ENCODE measurements at regions not wholly inside any gene's neighbourhood (a gene's known extent, or its start where the extent isn't known, plus 50 kb on each side); places are given as distances from the start of the nearest gene placed in this dataset.

DNA sequence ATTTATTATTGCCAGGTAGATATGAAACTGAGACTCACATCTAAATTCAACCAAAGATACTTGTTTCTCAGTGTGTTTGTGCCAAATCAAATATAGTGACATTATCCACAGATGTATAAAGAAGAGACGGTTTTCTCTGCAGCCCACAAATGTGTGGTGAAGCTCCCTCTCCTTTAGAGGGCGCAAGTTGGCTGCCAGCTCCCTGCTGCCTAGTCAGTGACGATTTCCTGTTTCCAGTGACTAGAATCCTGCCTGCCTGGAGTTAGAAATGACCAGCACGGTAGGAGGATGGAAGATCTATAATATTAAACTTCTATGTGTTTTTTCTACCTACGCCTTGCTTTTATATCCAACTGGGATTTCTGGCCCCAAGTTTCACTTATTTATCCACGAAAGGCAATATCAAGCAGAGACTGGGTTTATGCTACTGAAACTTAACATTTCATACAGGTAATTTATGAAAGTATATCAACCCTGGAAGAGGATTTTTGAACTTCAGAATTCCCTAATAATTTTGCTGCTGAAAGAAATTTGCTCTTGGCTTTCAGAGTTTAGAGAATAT is 1793.7 kb upstream of the TENM3 start:
- TF ChIP-seq TAF1 (IDR thresholded peaks at IDR 0.05; ENCODE audit: borderline replicate concordance, low read depth, low read length): no peak
- TF ChIP-seq POLR2A (IDR thresholded peaks at IDR 0.05; ENCODE audit: low read depth, low read length): no peak
- TF ChIP-seq POLR2AphosphoS5 (IDR thresholded peaks at IDR 0.05; ENCODE audit: low read depth, low read length): no peak
- no peak for FAIRE-seq
- no peak for DNase-seq (ENCODE audit: insufficient read length)

DNA sequence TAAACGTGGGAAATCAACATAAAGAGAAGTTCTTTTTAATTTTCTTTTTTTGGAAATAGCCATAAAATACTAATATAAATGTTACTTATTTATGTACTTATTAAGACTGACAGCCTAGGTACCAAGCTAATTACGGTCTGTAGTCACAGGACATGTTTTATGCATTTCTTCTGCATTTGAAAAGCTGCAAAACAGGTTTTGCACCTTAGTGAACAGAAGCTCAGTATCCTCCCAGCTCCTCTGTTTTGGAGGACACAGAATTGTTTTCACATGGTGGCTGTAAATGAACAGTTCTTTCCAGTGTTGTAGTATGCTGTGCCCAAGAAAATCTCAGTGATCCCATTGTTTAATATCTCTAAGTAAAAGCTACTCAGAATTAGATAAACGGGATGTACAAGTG is 1788.0 kb upstream of the TENM3 start:
- DNase-seq (ENCODE audit: insufficient read length) (no peak), FAIRE-seq (no peak)
- no peak for TF ChIP-seq POLR2A (IDR thresholded peaks at IDR 0.05; ENCODE audit: low read depth, low read length)
- no peak for TF ChIP-seq TAF1 (IDR thresholded peaks at IDR 0.05; ENCODE audit: borderline replicate concordance, low read depth, low read length)
- no peak for TF ChIP-seq POLR2AphosphoS5 (IDR thresholded peaks at IDR 0.05; ENCODE audit: low read depth, low read length)

DNA sequence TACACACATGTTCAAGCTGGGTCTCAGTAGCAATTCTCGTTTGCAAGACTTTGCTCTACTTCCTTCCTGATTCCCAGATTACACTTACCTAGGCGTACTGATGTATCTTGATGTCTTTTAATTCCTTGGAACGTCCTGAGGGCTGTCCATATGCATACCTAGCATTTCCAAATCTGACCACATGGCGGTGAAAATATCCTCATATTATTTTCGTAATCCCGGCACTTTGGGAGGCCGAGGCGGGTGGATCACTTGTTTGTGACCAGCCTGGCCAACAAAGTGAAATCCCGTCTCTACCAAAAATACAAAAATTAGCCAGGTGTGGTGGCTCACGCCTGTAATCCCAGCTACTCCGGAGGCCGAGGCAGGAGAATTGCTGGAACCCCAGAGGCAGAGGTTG is 1786.3 kb upstream of the TENM3 start:
- DNase-seq (ENCODE audit: insufficient read length) (no peak), FAIRE-seq (no peak)
- TF ChIP-seq POLR2A (IDR thresholded peaks at IDR 0.05; ENCODE audit: low read depth, low read length) (no peak), POLR2AphosphoS5 (IDR thresholded peaks at IDR 0.05; ENCODE audit: low read depth, low read length) (no peak), TAF1 (IDR thresholded peaks at IDR 0.05; ENCODE audit: borderline replicate concordance, low read depth, low read length) (no peak)

DNA sequence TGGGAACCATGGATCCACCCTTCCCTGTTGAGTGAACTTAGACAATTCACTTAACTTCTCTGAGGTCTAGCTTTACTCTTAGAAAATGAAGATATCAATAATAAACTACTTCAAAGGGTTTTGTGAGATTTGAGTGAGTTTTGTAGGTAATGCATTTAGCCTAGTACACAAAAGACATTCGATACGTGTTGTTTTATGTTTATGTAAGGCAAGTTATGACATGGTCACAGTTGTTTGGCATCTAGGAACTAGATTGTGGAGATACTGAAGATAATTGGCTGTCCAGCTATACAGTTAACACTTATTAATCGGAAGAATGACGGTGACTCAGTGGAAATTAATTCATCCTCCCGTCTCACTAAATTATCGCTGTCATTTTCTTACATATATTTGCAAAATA is 1781.1 kb upstream of the TENM3 start:
- FAIRE-seq (no peak), DNase-seq (ENCODE audit: insufficient read length) (no peak)
- TF ChIP-seq TAF1 (IDR thresholded peaks at IDR 0.05; ENCODE audit: borderline replicate concordance, low read depth, low read length): no peak
- TF ChIP-seq POLR2AphosphoS5 (IDR thresholded peaks at IDR 0.05; ENCODE audit: low read depth, low read length): no peak
- no peak for TF ChIP-seq POLR2A (IDR thresholded peaks at IDR 0.05; ENCODE audit: low read depth, low read length)

DNA sequence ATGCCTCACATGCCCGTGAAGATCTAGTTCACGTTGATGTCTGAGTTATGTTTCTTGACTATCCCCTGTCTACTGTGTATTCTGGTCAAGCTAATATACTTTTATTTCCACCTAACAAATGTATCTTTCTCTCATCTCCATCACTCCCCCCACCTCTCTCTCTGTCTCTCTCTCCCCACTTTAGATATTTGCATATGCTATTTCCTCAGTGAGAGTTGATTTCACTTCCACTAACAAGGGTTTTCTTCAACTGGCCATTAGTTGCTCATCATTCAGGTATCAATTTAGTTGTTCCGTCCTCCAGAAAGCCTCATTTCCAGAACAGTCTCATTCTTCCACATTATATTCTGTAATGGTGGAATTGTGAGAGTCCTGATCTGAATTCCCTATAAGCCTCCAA is 1777.8 kb upstream of the TENM3 start:
- FAIRE-seq (no peak), DNase-seq (ENCODE audit: insufficient read length) (no peak)
- no peak for TF ChIP-seq POLR2A (IDR thresholded peaks at IDR 0.05; ENCODE audit: low read depth, low read length)
- no peak for TF ChIP-seq TAF1 (IDR thresholded peaks at IDR 0.05; ENCODE audit: borderline replicate concordance, low read depth, low read length)
- no peak for TF ChIP-seq POLR2AphosphoS5 (IDR thresholded peaks at IDR 0.05; ENCODE audit: low read depth, low read length)

DNA sequence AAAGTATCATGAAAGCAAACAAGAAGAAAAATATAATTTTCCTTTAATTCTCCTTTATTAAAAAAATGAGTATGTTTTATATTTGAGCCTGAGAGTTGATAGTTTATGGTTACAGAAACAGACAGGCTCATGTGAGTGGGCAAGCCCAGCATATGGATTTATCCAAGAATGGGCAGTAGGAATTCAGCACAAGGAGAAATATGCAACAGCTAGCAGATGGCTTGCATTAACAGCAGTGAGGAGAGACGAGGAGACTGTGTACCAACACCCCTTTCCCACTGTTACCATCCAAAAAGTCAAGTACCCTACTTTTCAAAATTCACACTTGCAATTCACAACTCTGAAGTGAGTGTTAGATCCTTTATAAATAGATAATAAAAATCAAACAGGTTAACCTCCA is 1760.2 kb upstream of the TENM3 start:
- TF ChIP-seq POLR2AphosphoS5 (IDR thresholded peaks at IDR 0.05; ENCODE audit: low read depth, low read length) (no peak), POLR2A (IDR thresholded peaks at IDR 0.05; ENCODE audit: low read depth, low read length) (no peak), TAF1 (IDR thresholded peaks at IDR 0.05; ENCODE audit: borderline replicate concordance, low read depth, low read length) (no peak)
- no peak for DNase-seq (ENCODE audit: insufficient read length)
- no peak for FAIRE-seq

DNA sequence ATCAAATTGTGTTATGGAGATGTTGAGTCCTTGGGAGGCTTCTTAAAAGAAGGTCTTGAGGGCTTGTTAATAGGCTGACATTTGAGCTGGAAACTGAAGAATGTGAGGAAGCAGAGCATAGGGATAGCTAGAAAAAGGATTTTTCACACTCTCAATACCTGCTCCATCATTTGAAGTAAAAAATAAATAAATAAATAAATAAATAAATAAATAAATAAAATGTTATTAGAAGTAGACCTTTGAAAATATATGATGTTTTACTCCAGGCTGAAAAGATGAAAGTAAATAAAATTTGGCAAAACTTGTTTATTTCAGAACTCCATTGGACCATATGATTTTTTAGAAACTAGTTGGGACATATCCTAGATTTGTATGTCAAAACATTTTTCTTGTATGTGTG is 1757.8 kb upstream of the TENM3 start:
- no peak for TF ChIP-seq TAF1 (IDR thresholded peaks at IDR 0.05; ENCODE audit: borderline replicate concordance, low read depth, low read length)
- no peak for TF ChIP-seq POLR2A (IDR thresholded peaks at IDR 0.05; ENCODE audit: low read depth, low read length)
- TF ChIP-seq POLR2AphosphoS5 (IDR thresholded peaks at IDR 0.05; ENCODE audit: low read depth, low read length): no peak
- FAIRE-seq (no peak), DNase-seq (ENCODE audit: insufficient read length) (no peak)

DNA sequence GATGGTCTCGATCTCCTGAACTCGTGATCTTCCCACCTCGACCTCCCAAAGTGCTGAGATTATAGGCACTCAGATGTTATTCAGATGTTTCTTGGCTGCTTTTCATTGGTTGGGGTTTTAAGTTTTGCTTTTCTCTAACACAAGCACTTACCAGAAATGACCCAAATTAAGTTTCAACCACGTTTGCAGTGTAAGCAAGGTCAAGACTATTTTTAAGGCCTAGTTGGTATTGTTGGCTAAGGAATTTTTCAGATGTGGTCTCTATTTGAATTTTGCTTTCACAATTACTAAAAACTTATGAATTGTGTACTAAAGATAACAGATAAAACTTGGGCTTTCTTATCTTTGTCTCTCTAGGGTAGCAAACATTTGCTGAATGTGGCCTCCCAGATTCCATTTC is 1756.9 kb upstream of the TENM3 start:
- no peak for FAIRE-seq
- no peak for DNase-seq (ENCODE audit: insufficient read length)
- TF ChIP-seq POLR2AphosphoS5 (IDR thresholded peaks at IDR 0.05; ENCODE audit: low read depth, low read length) (no peak), POLR2A (IDR thresholded peaks at IDR 0.05; ENCODE audit: low read depth, low read length) (no peak), TAF1 (IDR thresholded peaks at IDR 0.05; ENCODE audit: borderline replicate concordance, low read depth, low read length) (no peak)

DNA sequence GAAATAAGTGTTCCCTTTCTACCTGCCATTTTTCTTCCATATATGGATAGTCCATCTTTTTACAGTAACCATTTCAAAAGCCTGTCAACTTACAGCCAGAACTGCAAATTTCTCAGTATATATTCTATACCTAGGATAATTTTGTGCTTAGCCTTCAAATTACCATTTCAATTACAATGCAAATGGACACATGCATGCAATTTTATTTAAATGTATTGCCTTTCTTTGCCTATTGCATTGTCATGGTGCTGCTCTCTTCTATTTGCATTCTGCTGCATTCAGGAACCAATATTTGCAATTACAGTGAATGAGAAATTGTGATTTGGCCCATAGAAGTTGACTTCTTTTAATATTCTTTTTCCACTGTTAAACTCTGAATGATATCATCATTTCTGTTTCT is 1753.4 kb upstream of the TENM3 start:
- TF ChIP-seq POLR2A (IDR thresholded peaks at IDR 0.05; ENCODE audit: low read depth, low read length) (no peak), POLR2AphosphoS5 (IDR thresholded peaks at IDR 0.05; ENCODE audit: low read depth, low read length) (no peak), TAF1 (IDR thresholded peaks at IDR 0.05; ENCODE audit: borderline replicate concordance, low read depth, low read length) (no peak)
- FAIRE-seq (no peak), DNase-seq (ENCODE audit: insufficient read length) (no peak)

DNA sequence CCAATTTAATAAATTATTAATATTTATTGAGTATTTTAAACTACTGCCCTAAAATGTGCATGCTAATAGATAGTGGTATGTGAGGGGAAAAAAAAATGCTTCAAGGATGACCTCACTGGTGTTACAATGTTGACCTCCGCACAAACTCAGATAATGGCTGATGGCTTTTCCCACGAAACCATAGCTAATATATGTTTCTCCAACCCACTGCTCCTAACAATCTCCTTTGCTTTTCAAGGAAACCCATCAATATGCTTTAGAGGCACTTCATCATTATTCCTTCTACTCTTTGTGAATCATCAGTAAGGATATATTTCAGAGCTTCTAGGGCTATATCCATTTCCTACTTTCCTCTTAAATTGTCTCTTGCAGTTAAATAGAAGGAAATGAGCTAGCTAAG is 1752.0 kb upstream of the TENM3 start:
- DNase-seq (ENCODE audit: insufficient read length) (no peak), FAIRE-seq (no peak)
- TF ChIP-seq POLR2A (IDR thresholded peaks at IDR 0.05; ENCODE audit: low read depth, low read length): no peak
- TF ChIP-seq POLR2AphosphoS5 (IDR thresholded peaks at IDR 0.05; ENCODE audit: low read depth, low read length): no peak
- no peak for TF ChIP-seq TAF1 (IDR thresholded peaks at IDR 0.05; ENCODE audit: borderline replicate concordance, low read depth, low read length)

DNA sequence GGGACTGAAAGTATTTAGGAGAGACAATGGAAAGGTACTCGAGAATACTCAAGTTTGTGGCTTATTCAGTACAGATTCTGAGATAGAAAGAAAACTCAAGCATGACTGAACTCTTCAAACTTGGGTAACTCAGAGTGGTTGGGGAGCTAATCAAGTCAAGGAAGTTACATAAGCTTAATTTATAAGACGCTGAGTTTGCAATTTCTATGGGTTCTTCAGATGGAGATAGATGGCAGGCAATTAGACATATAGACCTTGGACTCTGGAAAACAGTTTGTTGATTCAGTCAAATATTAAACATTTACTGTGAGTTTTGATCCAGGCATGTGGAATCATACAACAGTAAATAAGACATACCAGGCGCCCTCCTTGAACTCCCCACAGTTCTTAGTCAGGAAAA is 1749.9 kb upstream of the TENM3 start:
- no peak for DNase-seq (ENCODE audit: insufficient read length)
- FAIRE-seq: no peak
- TF ChIP-seq POLR2AphosphoS5 (IDR thresholded peaks at IDR 0.05; ENCODE audit: low read depth, low read length) (no peak), TAF1 (IDR thresholded peaks at IDR 0.05; ENCODE audit: borderline replicate concordance, low read depth, low read length) (no peak), POLR2A (IDR thresholded peaks at IDR 0.05; ENCODE audit: low read depth, low read length) (no peak)

DNA sequence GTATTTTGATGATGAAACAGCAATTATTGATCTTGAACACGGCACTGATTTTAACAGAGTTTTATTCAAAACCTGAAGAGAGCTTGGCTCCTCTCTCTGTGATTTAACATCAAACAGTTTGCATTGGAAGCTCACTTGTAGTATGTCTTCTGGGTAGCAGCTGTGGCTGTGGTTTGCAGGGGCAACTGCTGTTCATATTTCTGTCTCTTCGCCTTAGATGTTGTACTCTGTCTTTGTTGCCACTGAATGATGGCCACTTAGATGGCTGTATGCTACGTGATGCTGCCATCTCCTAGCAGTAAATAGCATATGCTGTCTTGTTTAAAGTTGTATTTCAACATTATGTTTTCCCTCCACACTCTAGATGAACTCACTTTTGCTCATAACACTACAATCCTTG is 1743.0 kb upstream of the TENM3 start:
- DNase-seq (ENCODE audit: insufficient read length) (no peak), FAIRE-seq (no peak)
- TF ChIP-seq POLR2A (IDR thresholded peaks at IDR 0.05; ENCODE audit: low read depth, low read length): no peak
- no peak for TF ChIP-seq POLR2AphosphoS5 (IDR thresholded peaks at IDR 0.05; ENCODE audit: low read depth, low read length)
